ENCODE measurements at regions not wholly inside any gene's neighbourhood (a gene's known extent, or its start where the extent isn't known, plus 50 kb on each side); places are given as distances from the start of the nearest gene placed in this dataset.

DNA sequence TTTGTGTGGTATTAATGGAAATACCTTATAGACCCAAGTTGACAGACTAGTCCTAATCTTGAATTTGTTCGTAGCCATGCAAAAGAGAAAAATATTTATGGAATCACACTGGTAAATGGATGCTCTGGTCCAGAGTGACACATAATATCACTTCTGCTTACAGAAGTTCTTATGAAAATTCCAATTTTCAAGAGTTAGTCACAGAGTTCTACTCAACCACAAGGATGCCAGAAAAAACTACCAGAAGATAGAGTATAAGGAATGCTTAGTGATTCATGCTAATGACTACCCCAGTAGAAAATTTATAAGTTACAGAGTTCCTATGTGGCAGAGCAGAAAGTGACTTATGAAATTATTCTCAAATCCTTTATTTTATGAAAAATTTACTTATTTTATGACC is 1384.8 kb downstream of the FAM133A start:
- TF ChIP-seq, protein P1, sequence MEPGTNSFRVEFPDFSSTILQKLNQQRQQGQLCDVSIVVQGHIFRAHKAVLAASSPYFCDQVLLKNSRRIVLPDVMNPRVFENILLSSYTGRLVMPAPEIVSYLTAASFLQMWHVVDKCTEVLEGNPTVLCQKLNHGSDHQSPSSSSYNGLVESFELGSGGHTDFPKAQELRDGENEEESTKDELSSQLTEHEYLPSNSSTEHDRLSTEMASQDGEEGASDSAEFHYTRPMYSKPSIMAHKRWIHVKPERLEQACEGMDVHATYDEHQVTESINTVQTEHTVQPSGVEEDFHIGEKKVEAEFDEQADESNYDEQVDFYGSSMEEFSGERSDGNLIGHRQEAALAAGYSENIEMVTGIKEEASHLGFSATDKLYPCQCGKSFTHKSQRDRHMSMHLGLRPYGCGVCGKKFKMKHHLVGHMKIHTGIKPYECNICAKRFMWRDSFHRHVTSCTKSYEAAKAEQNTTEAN (CRISPR knock-in tag; IDR thresholded peaks at IDR 0.05), result no peak
- TF ChIP-seq, protein P2, sequence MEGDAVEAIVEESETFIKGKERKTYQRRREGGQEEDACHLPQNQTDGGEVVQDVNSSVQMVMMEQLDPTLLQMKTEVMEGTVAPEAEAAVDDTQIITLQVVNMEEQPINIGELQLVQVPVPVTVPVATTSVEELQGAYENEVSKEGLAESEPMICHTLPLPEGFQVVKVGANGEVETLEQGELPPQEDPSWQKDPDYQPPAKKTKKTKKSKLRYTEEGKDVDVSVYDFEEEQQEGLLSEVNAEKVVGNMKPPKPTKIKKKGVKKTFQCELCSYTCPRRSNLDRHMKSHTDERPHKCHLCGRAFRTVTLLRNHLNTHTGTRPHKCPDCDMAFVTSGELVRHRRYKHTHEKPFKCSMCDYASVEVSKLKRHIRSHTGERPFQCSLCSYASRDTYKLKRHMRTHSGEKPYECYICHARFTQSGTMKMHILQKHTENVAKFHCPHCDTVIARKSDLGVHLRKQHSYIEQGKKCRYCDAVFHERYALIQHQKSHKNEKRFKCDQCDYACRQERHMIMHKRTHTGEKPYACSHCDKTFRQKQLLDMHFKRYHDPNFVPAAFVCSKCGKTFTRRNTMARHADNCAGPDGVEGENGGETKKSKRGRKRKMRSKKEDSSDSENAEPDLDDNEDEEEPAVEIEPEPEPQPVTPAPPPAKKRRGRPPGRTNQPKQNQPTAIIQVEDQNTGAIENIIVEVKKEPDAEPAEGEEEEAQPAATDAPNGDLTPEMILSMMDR (IDR thresholded peaks at IDR 0.05), result no peak
- TF ChIP-seq, protein P3, sequence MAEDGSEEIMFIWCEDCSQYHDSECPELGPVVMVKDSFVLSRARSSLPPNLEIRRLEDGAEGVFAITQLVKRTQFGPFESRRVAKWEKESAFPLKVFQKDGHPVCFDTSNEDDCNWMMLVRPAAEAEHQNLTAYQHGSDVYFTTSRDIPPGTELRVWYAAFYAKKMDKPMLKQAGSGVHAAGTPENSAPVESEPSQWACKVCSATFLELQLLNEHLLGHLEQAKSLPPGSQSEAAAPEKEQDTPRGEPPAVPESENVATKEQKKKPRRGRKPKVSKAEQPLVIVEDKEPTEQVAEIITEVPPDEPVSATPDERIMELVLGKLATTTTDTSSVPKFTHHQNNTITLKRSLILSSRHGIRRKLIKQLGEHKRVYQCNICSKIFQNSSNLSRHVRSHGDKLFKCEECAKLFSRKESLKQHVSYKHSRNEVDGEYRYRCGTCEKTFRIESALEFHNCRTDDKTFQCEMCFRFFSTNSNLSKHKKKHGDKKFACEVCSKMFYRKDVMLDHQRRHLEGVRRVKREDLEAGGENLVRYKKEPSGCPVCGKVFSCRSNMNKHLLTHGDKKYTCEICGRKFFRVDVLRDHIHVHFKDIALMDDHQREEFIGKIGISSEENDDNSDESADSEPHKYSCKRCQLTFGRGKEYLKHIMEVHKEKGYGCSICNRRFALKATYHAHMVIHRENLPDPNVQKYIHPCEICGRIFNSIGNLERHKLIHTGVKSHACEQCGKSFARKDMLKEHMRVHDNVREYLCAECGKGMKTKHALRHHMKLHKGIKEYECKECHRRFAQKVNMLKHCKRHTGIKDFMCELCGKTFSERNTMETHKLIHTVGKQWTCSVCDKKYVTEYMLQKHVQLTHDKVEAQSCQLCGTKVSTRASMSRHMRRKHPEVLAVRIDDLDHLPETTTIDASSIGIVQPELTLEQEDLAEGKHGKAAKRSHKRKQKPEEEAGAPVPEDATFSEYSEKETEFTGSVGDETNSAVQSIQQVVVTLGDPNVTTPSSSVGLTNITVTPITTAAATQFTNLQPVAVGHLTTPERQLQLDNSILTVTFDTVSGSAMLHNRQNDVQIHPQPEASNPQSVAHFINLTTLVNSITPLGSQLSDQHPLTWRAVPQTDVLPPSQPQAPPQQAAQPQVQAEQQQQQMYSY (CRISPR knock-in tag; IDR thresholded peaks at IDR 0.05), result no peak
- TF ChIP-seq, protein P4, sequence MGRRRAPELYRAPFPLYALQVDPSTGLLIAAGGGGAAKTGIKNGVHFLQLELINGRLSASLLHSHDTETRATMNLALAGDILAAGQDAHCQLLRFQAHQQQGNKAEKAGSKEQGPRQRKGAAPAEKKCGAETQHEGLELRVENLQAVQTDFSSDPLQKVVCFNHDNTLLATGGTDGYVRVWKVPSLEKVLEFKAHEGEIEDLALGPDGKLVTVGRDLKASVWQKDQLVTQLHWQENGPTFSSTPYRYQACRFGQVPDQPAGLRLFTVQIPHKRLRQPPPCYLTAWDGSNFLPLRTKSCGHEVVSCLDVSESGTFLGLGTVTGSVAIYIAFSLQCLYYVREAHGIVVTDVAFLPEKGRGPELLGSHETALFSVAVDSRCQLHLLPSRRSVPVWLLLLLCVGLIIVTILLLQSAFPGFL (CRISPR knock-in tag; IDR thresholded peaks at IDR 0.05; ENCODE audit: borderline replicate concordance), result no peak
- TF ChIP-seq ZNF263 (CRISPR knock-in tag; IDR thresholded peaks at IDR 0.05; ENCODE audit: low read depth), result no peak
- TF ChIP-seq NFATC4 (CRISPR knock-in tag; IDR thresholded peaks at IDR 0.05), result no peak
- TF ChIP-seq FOXK1 (CRISPR knock-in tag; IDR thresholded peaks at IDR 0.05), result no peak
- TF ChIP-seq, protein P5, sequence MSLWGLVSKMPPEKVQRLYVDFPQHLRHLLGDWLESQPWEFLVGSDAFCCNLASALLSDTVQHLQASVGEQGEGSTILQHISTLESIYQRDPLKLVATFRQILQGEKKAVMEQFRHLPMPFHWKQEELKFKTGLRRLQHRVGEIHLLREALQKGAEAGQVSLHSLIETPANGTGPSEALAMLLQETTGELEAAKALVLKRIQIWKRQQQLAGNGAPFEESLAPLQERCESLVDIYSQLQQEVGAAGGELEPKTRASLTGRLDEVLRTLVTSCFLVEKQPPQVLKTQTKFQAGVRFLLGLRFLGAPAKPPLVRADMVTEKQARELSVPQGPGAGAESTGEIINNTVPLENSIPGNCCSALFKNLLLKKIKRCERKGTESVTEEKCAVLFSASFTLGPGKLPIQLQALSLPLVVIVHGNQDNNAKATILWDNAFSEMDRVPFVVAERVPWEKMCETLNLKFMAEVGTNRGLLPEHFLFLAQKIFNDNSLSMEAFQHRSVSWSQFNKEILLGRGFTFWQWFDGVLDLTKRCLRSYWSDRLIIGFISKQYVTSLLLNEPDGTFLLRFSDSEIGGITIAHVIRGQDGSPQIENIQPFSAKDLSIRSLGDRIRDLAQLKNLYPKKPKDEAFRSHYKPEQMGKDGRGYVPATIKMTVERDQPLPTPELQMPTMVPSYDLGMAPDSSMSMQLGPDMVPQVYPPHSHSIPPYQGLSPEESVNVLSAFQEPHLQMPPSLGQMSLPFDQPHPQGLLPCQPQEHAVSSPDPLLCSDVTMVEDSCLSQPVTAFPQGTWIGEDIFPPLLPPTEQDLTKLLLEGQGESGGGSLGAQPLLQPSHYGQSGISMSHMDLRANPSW (CRISPR knock-in tag; conservative IDR thresholded peaks at IDR 0.05; ENCODE audit: low read depth), result no peak
- no peak for TF ChIP-seq MYBL2 (CRISPR knock-in tag; IDR thresholded peaks at IDR 0.05)
